GM21737 (cell line): ENCODE measurements at regions not wholly inside any gene's neighbourhood (a gene's known extent, or its start where the extent isn't known, plus 50 kb on each side); places are given as distances from the start of the nearest gene placed in this dataset.

Experiments
- ATAC-seq: cut with Tn5 transposase; IDR thresholded peaks from one replicate; pipeline ENCODE4 v1.9.1; 2021; ENCODE audit warnings: mild to moderate bottlenecking, moderate library complexity; ENCODE audit not compliant: unreplicated experiment

DNA sequence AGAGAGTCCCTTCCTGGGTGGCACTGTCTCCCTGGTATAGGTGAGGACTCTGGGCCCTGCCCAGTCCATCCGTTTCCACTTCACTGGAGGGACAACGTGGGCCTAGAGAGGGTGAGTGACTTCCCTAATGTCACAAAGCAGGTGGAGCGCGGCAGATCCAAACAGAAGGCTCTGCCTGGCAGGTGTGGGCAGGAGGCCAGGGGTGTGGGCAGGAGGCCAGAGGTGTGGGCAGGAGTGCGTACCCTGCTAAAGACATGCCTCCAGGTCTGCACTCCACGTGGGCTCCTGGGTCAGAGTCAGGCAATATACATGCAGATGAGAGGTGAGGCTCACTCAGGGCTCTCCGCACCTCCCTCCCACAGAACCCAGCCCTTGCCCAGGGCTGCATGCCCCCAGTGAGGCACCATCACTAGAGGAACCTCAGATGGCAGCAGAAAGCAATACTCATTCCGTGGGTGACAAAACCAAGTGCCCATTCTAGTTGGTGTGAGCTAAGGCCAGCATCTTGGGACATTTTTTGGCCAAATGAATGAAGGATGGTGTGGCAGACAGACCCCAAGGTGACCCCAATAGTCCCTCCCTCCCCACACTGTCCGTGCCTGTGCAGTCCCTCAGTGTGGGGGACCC lies 271.6 kb upstream of the RTL1 start:
- ATAC-seq = no peak

DNA sequence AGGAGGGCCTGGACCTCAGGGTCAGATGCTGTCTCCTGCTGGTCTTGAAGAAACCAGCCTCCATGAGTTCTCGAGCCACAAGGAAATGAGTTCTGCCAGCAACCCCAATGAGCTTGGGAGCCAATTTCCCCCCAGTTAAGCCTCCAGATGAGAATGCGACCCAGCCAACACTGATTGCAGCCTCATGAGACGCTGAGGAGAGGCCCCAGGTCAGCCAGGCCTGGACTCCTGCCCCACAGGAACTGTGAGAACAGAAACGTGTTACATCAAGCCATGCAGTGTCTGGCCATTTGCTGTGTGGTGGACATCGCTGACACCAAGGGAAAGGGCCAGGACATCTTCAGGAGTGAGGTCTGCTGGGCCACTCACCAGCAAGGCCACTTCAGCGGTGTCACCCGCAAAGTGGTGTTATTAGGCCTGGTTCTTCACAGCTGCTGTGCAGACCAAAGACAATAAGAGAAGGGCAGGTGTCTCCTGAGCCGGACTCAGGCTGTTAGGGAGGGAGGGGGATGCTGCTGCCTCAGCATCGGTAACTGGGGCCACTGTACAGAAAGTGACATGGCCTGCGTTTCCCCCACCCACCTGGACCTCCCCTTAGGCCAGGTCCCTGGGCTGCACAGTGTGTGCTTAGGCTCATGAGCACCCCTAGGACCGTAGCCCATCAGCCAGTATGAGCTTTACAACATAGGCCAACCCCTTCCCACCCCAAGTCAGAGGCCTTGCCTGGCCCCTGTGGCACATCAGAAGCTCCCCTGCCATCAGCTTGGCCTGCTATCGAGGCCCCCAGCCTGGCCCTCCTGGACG lies 272.4 kb upstream of the RTL1 start:
- no peak for ATAC-seq

DNA sequence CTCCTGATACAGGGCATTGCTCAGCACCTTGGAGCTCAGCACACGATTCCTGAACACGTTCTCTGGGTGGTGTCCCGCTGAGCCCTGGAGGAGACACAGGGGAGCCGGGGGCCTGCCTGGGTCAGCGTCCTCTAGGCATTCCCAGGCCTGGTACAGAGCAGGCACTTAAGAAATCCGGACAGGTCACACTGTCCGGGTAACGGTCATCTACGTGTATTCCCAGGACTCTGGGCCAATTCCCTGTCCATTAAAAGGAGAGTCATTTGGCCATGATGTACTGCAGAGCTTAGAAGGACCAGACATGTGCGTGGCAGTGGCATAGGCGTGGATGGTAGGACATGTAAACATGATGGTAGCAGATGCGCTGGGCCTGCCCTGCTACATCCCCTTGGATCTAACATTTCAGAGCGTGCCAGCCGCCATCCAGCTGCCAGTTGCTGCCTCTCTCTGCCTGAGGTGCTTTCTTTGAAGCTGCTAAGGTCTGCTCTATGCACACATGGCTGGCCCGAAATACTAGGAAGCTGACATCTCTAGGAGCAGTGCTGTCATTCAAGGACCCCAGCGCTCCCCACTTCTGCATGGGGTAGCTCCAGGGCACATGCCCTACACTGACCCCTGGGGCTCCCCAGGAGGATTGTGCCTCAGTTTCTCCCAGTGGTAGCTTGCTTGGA lies 273.1 kb upstream of the RTL1 start:
- no peak for ATAC-seq

DNA sequence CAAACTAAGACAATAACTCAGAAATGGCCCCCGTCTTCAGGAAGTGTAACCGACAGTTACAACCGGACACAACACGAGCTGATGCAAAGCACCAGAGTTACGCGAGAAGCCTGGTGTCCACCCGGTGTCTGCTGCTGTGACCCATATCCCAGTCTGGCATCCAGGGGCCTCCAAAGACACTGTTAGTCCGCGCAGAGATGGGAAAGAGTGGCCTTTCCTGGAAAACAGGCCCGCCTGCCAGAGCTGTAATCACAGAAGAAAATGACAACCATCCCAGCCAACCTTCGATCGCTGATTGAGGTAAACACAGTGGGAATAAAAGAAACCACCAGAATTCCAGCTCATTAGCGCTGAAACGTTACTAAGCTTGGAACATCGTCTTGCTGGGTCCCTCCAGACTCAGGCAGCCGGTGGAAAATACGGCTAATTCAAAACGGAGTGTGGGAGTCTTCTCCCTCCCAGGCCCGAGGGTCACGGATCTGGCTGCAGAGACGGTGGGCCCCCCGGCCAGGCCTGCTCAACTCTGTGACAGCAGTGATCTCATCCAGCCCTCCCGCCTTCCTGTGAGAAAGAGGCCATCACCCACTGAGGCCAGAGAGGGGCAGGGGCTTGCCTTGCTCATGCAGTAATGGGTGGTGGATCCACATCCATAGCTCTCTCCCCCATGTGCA lies 273.9 kb upstream of the RTL1 start:
- no peak for ATAC-seq

DNA sequence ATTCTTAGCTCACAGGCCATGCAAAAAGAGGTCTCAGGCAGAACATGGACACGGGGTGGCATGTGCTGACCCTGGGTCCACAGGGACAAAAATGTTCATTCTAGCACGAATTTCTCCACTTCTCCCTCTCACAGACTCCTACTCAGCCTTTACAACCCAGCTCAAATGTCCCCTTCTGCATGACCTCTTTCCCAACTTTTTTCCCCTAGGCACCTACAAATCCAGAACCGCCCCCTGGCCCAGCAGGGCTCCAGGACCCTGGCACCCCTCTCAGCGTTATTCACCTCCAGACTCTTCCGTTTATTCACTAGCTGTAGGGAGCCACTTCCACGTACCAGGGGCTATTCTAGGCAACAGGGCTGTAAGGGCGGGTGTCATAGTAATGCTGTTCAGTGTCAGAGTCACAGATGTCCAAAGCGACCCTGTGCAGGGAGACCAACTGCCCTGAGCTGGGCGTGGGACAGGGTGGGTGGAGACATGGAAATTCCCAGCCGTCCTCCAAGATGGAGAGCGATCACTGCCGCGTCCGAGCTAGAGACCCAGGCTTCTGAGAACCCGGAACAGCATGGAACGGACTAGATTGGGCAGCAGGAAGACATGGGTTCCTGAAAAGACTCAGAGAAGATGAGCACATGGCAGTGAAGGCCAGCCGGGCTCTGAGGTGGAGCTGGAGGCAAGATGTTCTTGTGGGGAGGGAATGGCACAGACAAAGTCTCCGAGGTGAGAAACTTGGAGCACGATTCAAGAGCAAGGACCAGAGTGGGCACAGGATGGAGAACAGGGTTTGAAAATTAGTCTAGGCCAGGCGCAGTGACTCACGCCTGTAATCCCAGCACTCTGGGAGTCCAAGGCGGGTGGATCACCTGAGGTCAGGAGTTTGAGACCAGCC lies 274.9 kb upstream of the RTL1 start:
- no peak for ATAC-seq

DNA sequence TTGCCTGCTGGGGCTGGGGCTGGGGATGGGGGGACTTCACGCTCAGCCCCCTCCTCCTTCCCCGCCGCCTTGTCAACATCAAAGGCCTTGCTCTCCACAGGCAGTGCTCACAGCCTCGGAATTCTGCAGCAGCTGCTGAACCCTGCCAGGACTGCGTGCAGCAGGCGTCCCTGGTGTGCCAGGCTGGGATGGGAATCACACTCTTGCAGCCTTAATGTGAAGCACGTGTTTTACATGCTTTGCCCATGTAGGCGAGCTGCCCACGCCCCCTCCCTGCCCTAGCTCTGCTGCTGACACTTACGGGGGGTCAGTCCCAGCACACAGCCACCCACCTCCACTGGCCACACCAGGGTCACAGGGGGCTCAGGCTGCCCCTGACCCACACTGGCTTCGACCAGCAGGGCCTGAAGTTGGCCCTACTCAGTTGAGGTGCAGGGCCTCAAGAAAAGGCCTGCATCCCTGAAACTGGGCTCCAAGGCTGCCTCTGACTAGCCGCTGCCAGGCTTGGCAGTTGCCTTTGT lies 276.2 kb upstream of the RTL1 start:
- ATAC-seq = no peak

DNA sequence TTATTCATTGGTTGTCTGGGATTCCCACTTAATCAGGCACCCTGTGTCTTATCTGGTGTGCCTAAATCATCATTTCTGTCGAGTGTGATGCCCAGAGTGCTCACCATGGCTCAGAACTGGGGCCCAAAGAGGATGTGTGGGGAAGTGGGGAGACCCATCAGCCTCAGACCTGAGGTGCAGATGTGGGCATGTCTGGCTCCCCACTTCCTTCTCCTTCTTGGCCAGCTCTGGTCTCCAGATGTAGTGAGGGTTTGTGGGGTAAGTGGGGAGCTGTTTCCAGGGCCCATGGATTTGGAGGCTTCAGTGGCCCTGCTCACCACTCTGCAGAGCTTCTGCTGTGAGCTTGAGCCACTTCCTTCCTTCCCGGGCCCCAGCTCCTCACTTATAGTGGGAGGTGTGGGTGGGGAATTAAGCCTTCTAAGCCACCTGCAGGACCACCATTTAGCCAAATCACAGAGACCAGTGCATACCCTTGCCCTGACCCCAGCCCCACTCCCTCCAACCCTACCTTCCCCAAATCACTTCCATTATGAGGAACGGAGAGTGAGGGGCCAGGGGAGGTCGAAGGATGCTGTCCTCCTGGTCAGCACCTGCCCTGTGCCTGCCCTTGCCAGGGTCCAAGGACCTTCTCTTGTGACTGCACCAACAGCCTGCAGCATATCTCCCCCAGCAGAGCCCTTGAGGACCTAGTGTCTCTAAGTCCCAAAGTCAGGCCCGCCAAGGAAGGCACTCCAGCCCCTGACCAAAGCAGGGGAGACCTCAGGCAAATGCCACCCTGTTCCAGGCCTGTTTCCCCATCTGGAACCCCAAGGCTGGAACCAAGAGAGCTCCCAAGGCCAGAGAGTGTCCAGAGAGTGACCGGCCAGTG lies 278.2 kb upstream of the RTL1 start:
- ATAC-seq = no peak

DNA sequence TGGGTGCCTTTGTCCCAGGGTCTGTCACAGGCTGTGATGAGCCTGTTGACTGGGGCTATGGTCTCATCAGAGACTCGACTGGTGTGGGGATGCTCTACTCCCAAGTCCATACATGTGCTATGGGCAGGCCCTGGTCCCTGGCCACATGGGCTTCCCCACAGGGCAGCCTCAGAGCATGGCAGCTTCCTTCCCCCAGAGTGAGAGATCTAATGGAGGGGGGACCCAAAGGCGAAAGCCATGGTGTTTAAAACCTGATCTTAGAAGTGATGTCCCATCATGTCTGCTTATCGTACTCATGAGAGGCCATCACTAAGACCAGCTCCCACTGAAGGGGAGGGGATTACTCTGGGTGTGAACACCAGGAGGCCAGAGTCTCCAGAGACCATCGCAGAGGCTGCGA lies 279.0 kb upstream of the RTL1 start:
- ATAC-seq = no peak

DNA sequence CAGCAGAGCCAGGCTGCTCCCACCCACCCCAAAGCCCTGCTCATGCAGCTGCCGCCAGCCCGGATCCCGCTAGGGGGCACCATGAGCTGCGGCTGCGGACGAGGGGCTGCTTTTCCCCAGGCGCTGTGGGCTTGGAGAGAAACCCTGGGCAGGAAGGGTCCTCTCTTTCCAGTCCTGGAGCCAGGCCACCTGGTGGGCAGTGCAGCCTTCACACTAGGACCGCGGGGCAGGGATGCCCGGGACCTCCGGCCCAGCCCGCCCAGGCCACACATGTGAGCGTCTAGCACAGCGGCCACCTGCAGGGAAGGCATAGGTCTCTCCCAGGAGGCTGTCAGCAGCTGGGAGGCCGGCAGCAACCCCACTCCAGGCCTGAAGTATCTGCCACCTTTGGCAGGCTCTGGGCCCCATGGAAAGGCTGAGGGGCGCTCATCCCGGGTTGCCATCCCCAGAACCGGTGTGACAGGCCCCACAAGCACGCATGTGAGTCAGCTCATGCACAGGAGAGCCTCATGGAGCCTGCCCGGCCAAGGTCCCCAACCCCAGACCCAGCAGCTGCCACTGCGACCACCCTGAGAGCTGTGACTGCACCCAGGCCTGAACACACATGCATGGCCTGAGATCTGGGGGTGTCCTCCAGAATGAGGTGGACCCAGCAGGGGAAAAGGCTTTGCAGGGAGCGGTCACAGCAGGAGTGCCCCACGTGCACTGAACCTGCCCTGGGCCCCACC lies 280.0 kb upstream of the RTL1 start:
- ATAC-seq = no peak

DNA sequence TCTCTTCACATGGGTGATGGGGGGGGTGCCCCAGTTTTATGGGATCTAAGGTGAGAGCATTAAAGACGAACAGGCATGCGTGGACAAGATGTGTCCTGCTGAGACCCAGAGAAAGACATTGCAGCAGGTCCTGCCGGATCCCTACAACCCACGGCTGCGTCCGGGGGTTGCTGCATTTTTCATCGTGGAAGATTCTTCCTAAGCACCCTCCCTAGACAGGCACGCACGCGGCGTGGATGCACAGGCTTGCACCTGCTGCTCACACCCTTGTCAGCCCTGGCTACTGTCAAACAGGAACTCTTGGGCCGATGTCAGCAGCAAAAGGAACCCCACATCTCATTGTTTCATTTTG lies 280.6 kb upstream of the RTL1 start:
- ATAC-seq = no peak

DNA sequence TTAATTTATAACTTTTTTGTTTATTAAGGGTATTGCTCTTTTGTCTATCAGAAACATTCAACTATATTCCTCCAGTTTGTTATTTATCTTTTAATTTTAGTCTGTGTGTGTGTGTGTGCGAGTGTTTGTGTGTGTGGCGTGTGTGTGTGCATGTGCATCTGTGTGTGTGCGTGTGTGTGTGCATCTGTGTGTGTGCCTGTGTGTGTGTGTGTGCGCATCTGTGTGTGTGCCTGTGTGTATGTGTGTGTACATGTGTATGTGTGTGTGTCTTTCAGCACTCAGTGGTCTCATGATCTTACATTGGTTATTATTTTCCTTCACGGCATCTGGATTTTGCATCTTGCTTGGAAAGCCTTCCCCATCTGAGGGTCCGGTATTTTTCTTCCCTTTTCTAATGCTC lies 281.1 kb upstream of the RTL1 start:
- no peak for ATAC-seq

DNA sequence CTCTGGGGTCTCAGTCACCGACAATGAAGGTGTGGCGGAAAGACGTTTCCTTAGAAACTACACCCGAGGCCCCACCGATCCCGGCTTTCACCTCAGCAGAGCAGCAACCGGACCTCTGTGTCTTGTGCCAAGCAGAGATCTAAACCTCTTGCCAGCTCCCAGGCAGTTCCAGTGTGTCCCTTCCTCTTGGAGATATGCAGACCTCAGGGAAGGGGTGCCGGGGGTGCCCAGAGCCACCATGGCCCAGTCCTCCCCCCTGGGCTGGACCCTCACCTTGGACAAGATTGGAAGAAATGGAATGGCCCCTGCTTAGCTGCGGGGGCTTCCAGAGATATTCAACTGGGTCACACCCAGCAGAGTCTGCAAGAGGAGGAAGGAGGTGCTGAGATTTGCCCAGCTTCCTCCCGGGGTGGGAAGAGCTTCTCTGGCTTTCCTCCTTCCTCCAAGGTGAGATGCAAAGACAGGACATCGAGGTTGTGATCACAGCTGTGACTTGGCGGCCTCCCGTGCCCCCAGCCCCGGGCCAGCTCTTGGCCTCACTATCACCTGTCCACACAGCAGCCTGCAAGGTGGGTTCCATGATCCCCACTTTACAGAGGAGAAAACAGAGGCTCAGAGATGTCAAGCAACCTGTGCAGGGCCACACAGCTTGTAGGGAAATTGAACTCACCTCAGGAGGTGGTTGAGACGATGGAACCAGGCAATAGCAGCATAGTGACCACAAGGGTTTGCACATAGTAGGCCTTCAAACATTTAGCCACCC lies 281.7 kb upstream of the RTL1 start:
- no peak for ATAC-seq

DNA sequence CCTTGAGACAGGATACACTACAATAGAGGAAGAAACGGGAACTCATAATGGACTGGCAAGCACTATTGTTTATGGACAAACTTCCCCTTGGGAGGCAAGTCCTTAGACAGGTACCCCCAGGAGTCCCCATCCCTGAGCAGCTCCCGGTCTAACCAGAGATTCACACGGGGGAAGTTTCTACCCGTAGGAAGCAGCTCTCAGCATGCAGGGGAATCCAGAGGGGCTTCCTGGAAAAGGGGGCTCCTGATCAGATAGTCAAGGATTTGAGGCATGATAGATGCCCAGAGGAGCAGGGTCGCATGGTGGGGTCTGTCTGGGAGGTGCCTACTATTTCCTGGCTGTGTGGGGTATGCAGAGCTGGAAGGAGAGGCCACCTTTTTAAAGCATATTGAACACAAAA lies 282.4 kb upstream of the RTL1 start:
- ATAC-seq = no peak

DNA sequence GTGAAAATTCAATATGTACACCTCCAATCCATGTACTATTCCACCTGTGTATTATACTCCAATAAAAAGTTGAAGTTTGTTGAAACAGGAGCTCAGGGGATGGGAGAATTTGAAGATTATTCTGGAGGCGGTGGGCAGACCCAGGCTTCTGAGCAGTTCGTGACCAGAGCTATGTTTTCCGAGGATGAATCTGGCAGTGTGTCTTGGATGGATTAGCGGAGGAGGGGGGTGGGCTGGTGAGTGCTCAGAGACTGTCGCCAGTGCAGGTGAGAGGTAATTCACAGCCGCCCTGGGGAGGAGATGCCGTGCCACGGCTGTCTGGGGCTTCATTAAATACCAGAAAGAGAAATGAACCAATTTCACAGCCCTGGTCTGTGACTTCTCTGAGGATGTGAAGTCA lies 283.0 kb upstream of the RTL1 start:
- no peak for ATAC-seq

DNA sequence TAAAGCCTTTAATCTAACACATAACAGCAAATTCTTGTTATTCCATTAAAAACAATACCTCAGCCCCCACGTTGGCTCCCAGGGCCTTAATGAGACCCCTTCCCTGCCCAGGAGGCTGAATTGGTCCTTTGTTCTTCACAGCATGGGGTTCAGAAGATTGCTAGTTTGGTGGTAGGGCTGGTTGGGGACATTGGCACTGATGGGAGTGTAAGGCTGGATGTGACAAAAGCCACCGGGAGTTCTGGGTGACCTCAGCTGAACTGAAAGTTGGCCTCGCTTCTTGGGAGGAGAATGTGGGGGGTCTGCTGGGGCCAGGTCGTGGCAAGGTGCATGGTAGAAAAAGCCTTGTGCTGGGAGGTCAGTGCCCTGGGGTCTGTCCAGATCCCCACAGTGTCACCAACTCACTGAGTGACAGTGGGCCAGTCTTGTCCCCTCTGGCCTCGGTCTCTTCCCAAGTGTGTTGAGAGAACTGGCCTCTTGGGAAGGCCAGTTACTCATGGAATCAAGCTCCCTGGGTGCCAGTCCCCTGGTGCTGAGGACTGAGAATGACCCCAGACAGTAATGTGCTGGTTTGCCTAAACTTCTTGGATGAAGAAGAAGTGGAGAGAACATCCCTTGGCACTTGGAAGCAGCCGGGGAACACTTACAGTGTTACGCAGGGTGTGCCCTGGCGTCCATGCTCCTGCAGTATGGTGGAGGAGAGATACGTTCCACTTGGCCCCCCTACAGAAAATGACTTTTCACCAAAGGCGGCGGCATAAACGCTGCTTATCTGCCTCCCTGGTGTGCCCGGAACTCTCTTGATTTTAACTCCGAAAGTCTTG lies 283.7 kb upstream of the RTL1 start:
- no peak for ATAC-seq

DNA sequence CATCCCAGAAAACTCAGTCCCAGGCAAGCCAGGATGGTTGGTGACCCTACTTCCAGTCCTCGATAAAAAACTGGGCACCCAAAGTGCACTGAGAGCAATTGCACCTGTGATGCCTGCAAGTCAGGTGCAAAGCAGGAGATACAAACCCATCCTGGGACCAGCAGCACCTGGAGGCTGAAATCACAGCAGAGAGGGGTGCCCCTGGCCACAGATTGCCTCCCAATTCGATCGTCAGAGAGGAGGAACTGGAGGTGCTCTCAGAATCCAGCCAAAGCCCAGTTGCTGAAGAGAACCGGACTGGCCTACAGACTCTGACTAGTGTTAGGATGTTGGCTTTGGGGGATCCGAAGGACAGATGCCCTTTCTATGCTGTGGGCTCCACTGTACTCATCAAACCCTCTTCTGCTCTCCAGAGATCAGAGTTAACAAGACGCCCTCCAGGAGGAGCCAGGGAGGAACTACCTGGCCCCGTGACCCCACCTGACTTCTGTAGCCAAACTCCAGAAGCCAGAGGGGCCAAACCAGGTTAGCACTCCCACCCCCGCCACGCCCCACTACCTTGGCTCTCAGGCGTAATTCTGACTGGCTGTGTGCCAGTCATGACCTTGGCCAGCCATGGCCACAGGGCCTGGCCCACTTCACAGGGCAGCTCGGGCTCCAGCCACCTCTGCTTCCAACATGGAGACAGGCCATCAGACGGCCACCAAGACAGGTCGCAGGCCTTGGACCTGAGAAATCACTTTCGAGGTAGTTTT lies 284.5 kb upstream of the RTL1 start:
- ATAC-seq = no peak

DNA sequence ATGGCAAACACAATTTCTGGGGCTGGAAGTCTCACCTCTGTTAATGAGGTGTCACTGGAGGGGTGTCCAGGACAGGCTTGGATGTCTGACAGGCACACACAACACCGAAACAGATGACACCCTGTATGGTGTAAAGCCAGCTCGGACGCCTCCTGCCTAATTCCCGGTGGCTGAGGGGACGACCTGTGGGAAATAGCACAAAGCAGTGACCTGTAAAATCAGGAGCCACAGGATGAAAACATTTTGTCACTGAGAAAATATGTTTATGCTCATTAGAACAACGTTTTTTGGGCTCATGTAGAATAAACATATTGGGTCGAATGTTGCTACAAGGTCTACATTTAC lies 285.0 kb upstream of the RTL1 start:
- ATAC-seq = no peak
